Loucy (cell line): ENCODE measurements at regions not wholly inside any gene's neighbourhood (a gene's known extent, or its start where the extent isn't known, plus 50 kb on each side); places are given as distances from the start of the nearest gene placed in this dataset.

Source experiments
- EZH2phosphoT487 ChIP-seq: fragments of 200-600 bp; IDR thresholded peaks from 2 replicates; pipeline ENCODE4 v1.6.1; 2018; ENCODE audit warnings: antibody characterized with exemption, mild to moderate bottlenecking, moderate library complexity, borderline replicate concordance
- TF ChIP-seq, protein P1 (sequence below): fragments of 200-600 bp; sonication (generic); conservative IDR thresholded peaks from 2 replicates; pipeline ENCODE4 v1.5.1; 2014; ENCODE audit warnings: mild to moderate bottlenecking, antibody characterized with exemption, low read length

DNA sequence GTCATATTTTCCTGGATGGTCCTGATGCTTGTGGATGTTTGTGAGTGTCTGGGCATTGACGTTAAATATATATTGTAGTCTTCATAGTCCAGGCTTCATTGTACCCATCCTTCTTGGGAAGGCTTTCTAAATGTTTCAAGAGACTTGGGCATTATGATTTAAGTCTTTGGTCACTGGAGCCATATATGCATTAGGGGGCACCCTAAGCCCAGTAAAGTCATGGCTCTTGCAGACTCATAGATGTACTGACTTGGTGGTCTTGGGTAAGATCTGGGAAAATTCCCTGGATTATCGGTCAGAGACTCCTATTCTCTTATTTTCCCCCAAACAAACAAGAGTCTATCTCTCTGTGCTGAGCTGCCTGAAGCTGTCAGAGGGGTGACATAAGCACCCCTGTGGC lies 271.1 kb downstream of the TRIM36 start:
- no peak for TF ChIP-seq EZH2phosphoT487
- TF ChIP-seq, protein P1, sequence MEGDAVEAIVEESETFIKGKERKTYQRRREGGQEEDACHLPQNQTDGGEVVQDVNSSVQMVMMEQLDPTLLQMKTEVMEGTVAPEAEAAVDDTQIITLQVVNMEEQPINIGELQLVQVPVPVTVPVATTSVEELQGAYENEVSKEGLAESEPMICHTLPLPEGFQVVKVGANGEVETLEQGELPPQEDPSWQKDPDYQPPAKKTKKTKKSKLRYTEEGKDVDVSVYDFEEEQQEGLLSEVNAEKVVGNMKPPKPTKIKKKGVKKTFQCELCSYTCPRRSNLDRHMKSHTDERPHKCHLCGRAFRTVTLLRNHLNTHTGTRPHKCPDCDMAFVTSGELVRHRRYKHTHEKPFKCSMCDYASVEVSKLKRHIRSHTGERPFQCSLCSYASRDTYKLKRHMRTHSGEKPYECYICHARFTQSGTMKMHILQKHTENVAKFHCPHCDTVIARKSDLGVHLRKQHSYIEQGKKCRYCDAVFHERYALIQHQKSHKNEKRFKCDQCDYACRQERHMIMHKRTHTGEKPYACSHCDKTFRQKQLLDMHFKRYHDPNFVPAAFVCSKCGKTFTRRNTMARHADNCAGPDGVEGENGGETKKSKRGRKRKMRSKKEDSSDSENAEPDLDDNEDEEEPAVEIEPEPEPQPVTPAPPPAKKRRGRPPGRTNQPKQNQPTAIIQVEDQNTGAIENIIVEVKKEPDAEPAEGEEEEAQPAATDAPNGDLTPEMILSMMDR, result no peak
